ENCODE measurements at regions not wholly inside any gene's neighbourhood (a gene's known extent, or its start where the extent isn't known, plus 50 kb on each side); places are given as distances from the start of the nearest gene placed in this dataset.

- H3K4me3 ChIP-seq (ENCODE audit: low read depth, low read length) = no peak overlapping the region
- no peak for DNase-seq (ENCODE audit: low read depth)
These were observed 411.2 kb upstream of the IRX4 start for GRCh38 chr5:2293906-2294305.

- DNase-seq (ENCODE audit: low read depth) = no peak
- H3K4me3 ChIP-seq (ENCODE audit: low read depth, low read length) = no peak overlapping the region
These were observed 408.6 kb upstream of the IRX4 start for GRCh38 chr5:2291146-2291840.

GRCh38 chr5:2289380-2289779 lies 406.7 kb upstream of the IRX4 start:
- H3K4me3 ChIP-seq (ENCODE audit: low read depth, low read length) = no peak overlapping the region
- DNase-seq (ENCODE audit: low read depth) = no peak

GRCh38 chr5:2288968-2289367 lies 406.2 kb upstream of the IRX4 start:
- no peak for DNase-seq (ENCODE audit: low read depth)
- H3K4me3 ChIP-seq (ENCODE audit: low read depth, low read length) = no peak overlapping the region

- no peak for DNase-seq (ENCODE audit: low read depth)
- no peak overlapping the region for H3K4me3 ChIP-seq (ENCODE audit: low read depth, low read length)
These were observed 405.7 kb upstream of the IRX4 start for GRCh38 chr5:2288466-2288865.

GRCh38 chr5:2286250-2286649 lies 403.5 kb upstream of the IRX4 start:
- H3K4me3 ChIP-seq (ENCODE audit: low read depth, low read length) = no peak overlapping the region
- no peak for DNase-seq (ENCODE audit: low read depth)

GRCh38 chr5:2284678-2285077 lies 402.0 kb upstream of the IRX4 start:
- no peak for DNase-seq (ENCODE audit: low read depth)
- H3K4me3 ChIP-seq (ENCODE audit: low read depth, low read length) = no peak overlapping the region

- DNase-seq (ENCODE audit: low read depth) = no peak
These were observed 400.8 kb upstream of the IRX4 start for GRCh38 chr5:2283481-2284045.

GRCh38 chr5:2282893-2283292 lies 400.2 kb upstream of the IRX4 start:
- H3K4me3 ChIP-seq (ENCODE audit: low read depth, low read length) = no peak overlapping the region
- DNase-seq (ENCODE audit: low read depth) = no peak

More at GRCh38 chr5:2283481-2284045, 400.8 kb upstream of the IRX4 start:
- no peak overlapping the region for H3K4me3 ChIP-seq (ENCODE audit: low read depth, low read length)

- DNase-seq (ENCODE audit: low read depth) = no peak
- H3K4me3 ChIP-seq (ENCODE audit: low read depth, low read length) = no peak overlapping the region
These were observed 399.4 kb upstream of the IRX4 start for GRCh38 chr5:2282034-2282690.

- DNase-seq (ENCODE audit: low read depth) = no peak
- no peak overlapping the region for H3K4me3 ChIP-seq (ENCODE audit: low read depth, low read length)
These were observed 398.7 kb upstream of the IRX4 start for GRCh38 chr5:2281446-2281845.

GRCh38 chr5:2280318-2280717 lies 397.6 kb upstream of the IRX4 start:
- DNase-seq (ENCODE audit: low read depth) = no peak
- no peak overlapping the region for H3K4me3 ChIP-seq (ENCODE audit: low read depth, low read length)

GRCh38 chr5:2278825-2279456 lies 396.2 kb upstream of the IRX4 start:
- no peak overlapping the region for H3K4me3 ChIP-seq (ENCODE audit: low read depth, low read length)
- DNase-seq (ENCODE audit: low read depth) = no peak

- no peak for DNase-seq (ENCODE audit: low read depth)
- no peak overlapping the region for H3K4me3 ChIP-seq (ENCODE audit: low read depth, low read length)
These were observed 395.2 kb upstream of the IRX4 start for GRCh38 chr5:2277886-2278285.

- H3K4me3 ChIP-seq (ENCODE audit: low read depth, low read length) = no peak overlapping the region
- no peak for DNase-seq (ENCODE audit: low read depth)
These were observed 393.4 kb upstream of the IRX4 start for GRCh38 chr5:2276101-2276500.

GRCh38 chr5:2272755-2273154 lies 390.0 kb upstream of the IRX4 start:
- no peak overlapping the region for H3K4me3 ChIP-seq (ENCODE audit: low read depth, low read length)
- DNase-seq (ENCODE audit: low read depth) = no peak

GRCh38 chr5:2272039-2272438 lies 389.3 kb upstream of the IRX4 start:
- no peak for DNase-seq (ENCODE audit: low read depth)
- H3K4me3 ChIP-seq (ENCODE audit: low read depth, low read length) = no peak overlapping the region

- no peak for DNase-seq (ENCODE audit: low read depth)
These were observed 388.6 kb upstream of the IRX4 start for GRCh38 chr5:2271316-2271715.

GRCh38 chr5:2270467-2270866 lies 387.7 kb upstream of the IRX4 start:
- no peak overlapping the region for H3K4me3 ChIP-seq (ENCODE audit: low read depth, low read length)
- no peak for DNase-seq (ENCODE audit: low read depth)

More at GRCh38 chr5:2271316-2271715, 388.6 kb upstream of the IRX4 start:
- H3K4me3 ChIP-seq (ENCODE audit: low read depth, low read length) = no peak overlapping the region

- no peak for DNase-seq (ENCODE audit: low read depth)
- no peak overlapping the region for H3K4me3 ChIP-seq (ENCODE audit: low read depth, low read length)
These were observed 386.9 kb upstream of the IRX4 start for GRCh38 chr5:2269656-2270055.

Data from skeletal muscle cell (primary cell).